ENCODE measurements at regions not wholly inside any gene's neighbourhood (a gene's known extent, or its start where the extent isn't known, plus 50 kb on each side); places are given as distances from the start of the nearest gene placed in this dataset.

GRCh38 chr6:108763931-108764579 lies 84.2 kb upstream of the ARMC2 start:
- peaks cover 19% of the 10 kb centered on the region for H3K27me3 Mint-ChIP-seq
- ATAC-seq (replicated peaks) = no peak
- H3K4me1 Mint-ChIP-seq = no peaks in the 10 kb centered on the region
- H3K9me3 Mint-ChIP-seq = no peaks in the 10 kb centered on the region
- no peak overlapping the region for H3K4me3 Mint-ChIP-seq
- no peaks in the 10 kb centered on the region for H3K36me3 Mint-ChIP-seq (ENCODE audit: low read depth)
- H3K27ac Mint-ChIP-seq = no peak overlapping the region

DNA sequence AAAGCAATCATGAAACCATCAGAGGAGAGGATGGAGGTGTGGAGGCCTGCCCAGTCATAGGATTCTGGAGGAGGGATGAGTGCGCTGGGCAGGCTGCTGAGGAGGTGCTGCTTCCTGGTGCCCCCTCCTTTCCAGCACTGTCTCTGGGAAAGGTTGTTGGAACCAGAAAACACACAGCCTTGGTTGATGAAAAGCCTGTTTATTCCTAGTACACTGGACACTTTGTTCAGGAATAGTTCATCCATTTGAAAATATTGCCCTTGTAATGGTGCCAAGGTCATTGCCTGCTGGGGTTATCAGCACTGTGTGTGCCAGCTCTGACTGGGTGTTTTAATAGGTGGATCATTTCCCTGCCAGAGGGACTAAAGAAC lies 83.7 kb upstream of the ARMC2 start:
- H3K36me3 Mint-ChIP-seq (ENCODE audit: low read depth) = no peaks in the 10 kb centered on the region
- no peak for ATAC-seq (replicated peaks)

GRCh38 chr6:108765495-108765894 lies 82.7 kb upstream of the ARMC2 start:
- Mint-ChIP-seq H3K4me1 (no peaks in the 10 kb centered on the region), H3K27me3 (peaks cover 19% of the 10 kb centered on the region), H3K4me3 (no peak overlapping the region), H3K36me3 (ENCODE audit: low read depth) (no peaks in the 10 kb centered on the region), H3K9me3 (no peaks in the 10 kb centered on the region), H3K27ac (no peak overlapping the region)
- ATAC-seq (replicated peaks) = no peak

More for the DNA sequence above, 83.7 kb upstream of the ARMC2 start:
- no peaks in the 10 kb centered on the region for H3K9me3 Mint-ChIP-seq
- H3K4me1 Mint-ChIP-seq = no peaks in the 10 kb centered on the region
- no peak overlapping the region for H3K4me3 Mint-ChIP-seq
- peaks cover 19% of the 10 kb centered on the region for H3K27me3 Mint-ChIP-seq
- H3K27ac Mint-ChIP-seq = no peak overlapping the region

DNA sequence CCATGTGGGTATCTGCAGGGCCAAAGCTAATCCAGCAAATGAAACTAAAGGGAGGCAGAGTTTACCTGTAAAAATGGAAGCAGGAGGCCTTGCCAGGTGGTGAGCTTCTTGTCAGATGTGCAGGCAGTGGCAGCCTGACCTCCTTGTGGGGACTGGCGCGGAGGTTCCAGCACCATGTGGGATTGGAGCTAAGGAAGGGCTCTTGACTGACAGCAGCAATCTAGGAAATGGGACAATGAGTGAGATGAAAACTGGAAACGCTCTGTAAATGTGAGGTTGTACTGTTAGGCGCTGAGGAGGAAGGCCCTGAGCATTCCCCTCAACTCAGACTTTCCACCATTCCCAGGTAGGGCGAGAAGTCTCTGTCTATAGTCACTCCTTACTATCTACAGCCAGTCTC lies 81.8 kb upstream of the ARMC2 start:
- Mint-ChIP-seq H3K27ac (no peak overlapping the region), H3K4me1 (no peaks in the 10 kb centered on the region), H3K9me3 (no peaks in the 10 kb centered on the region), H3K4me3 (no peak overlapping the region), H3K36me3 (ENCODE audit: low read depth) (no peaks in the 10 kb centered on the region), H3K27me3 (peaks cover 13% of the 10 kb centered on the region)
- no peak for ATAC-seq (replicated peaks)

DNA sequence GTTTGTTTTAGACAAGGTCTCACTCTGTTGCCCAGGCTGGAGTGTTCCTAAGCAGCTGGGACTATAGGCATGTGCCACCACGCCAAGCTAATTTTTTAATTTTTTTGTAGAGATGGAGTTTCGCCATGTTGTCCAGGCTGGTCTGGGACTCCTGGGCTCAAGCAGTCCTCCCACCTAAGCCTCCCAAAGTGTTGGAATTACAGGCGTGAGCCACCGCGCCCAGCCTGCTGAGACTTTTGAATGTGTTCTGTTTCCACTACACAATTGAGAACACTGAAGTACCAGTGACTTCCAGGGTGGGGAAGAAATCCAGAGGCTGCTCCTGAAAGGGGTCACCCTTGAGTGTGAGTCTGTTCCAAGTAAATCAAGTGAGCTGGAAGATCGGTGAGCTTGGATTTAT lies 81.3 kb upstream of the ARMC2 start:
- Mint-ChIP-seq H3K27me3 (peaks cover 12% of the 10 kb centered on the region), H3K9me3 (no peaks in the 10 kb centered on the region), H3K4me3 (no peak overlapping the region), H3K36me3 (ENCODE audit: low read depth) (no peaks in the 10 kb centered on the region), H3K4me1 (no peaks in the 10 kb centered on the region), H3K27ac (no peak overlapping the region)
- ATAC-seq (replicated peaks) = no peak

DNA sequence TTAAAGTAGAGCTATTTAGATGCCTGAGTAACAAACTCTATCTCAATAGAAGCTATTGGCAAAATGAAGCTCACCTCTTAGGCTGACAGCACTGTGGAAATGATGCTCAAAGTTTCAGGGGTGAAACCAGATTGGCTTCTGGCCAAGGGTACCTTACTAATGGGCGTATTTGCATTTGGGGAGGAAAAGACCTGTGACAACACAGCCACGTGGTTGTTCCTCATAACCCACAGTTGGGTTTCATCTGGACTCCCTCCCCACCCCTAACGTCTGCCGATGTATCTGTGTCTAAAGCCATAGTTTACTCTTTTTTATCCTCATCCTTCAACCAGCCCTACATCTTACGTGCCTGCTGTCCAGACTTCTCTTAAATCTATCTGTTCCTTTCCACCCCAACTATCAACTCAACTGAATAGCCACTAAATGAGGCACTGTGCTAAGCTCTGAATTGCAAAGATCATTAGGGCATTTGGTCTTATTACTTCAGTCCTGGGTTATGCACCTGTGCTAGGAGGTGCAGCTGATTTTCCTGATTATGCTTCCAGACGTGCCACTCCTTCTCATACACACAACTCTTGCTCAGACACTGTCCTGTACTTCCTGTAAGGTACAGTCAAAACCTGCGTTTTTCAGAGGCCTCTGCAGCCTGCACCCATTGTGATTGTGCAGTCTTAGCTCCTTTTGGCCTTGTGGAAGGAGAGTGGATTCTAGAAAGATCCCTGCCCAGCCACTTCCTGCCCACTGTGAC lies 80.6 kb upstream of the ARMC2 start:
- Mint-ChIP-seq H3K27ac (no peak overlapping the region), H3K4me1 (no peaks in the 10 kb centered on the region), H3K9me3 (no peaks in the 10 kb centered on the region), H3K27me3 (peaks cover 12% of the 10 kb centered on the region), H3K4me3 (no peak overlapping the region), H3K36me3 (ENCODE audit: low read depth) (no peaks in the 10 kb centered on the region)
- ATAC-seq (replicated peaks) = peak; percentile 32

GRCh38 chr6:108768166-108768555 lies 80.1 kb upstream of the ARMC2 start:
- no peaks in the 10 kb centered on the region for H3K36me3 Mint-ChIP-seq (ENCODE audit: low read depth)
- no peaks in the 10 kb centered on the region for H3K9me3 Mint-ChIP-seq
- no peak overlapping the region for H3K27ac Mint-ChIP-seq
- no peaks in the 10 kb centered on the region for H3K4me1 Mint-ChIP-seq
- peaks cover 10% of the 10 kb centered on the region for H3K27me3 Mint-ChIP-seq
- H3K4me3 Mint-ChIP-seq = no peak overlapping the region
- ATAC-seq (replicated peaks) = no peak

GRCh38 chr6:108768792-108769524 lies 79.3 kb upstream of the ARMC2 start:
- ATAC-seq (replicated peaks) = no peak
- H3K4me1 Mint-ChIP-seq = no peaks in the 10 kb centered on the region
- no peaks in the 10 kb centered on the region for H3K9me3 Mint-ChIP-seq
- H3K27me3 Mint-ChIP-seq = peaks cover 3% of the 10 kb centered on the region
- H3K27ac Mint-ChIP-seq = no peak overlapping the region
- no peak overlapping the region for H3K4me3 Mint-ChIP-seq
- H3K36me3 Mint-ChIP-seq (ENCODE audit: low read depth) = no peaks in the 10 kb centered on the region

DNA sequence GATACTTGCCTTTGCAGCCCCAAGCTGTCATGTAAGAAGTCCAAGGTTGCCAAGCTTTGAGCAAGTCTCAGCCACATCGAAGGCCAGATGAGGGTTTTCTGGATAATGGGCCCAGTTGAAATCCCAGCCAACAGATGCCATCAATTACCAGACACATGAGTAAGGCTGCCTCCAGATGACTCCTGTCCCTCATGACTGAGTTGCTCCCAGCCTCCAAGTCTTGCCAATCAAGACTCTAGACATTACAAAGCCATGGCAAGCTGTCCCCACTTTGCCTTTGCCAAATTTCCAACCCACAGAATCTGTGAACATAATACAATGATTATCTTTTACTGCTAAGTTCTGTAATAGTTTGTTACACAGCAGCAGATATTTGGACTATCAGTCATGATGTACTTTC lies 76.8 kb upstream of the ARMC2 start:
- no peaks in the 10 kb centered on the region for H3K4me1 Mint-ChIP-seq
- H3K27me3 Mint-ChIP-seq = no peaks in the 10 kb centered on the region
- no peak overlapping the region for H3K27ac Mint-ChIP-seq
- ATAC-seq (replicated peaks) = no peak
- no peaks in the 10 kb centered on the region for H3K9me3 Mint-ChIP-seq
- H3K36me3 Mint-ChIP-seq (ENCODE audit: low read depth) = no peaks in the 10 kb centered on the region
- H3K4me3 Mint-ChIP-seq = no peak overlapping the region

GRCh38 chr6:108774555-108774954 lies 73.7 kb upstream of the ARMC2 start:
- Mint-ChIP-seq H3K9me3 (no peaks in the 10 kb centered on the region), H3K27me3 (no peaks in the 10 kb centered on the region), H3K27ac (no peak overlapping the region), H3K36me3 (ENCODE audit: low read depth) (no peaks in the 10 kb centered on the region), H3K4me3 (no peak overlapping the region), H3K4me1 (no peaks in the 10 kb centered on the region)
- no peak for ATAC-seq (replicated peaks)

GRCh38 chr6:108777536-108777935 lies 70.7 kb upstream of the ARMC2 start:
- ATAC-seq (replicated peaks) = no peak
- H3K36me3 Mint-ChIP-seq (ENCODE audit: low read depth) = no peaks in the 10 kb centered on the region
- H3K27me3 Mint-ChIP-seq = no peaks in the 10 kb centered on the region
- H3K27ac Mint-ChIP-seq = no peak overlapping the region
- H3K9me3 Mint-ChIP-seq = no peaks in the 10 kb centered on the region
- peaks cover 4% of the 10 kb centered on the region for H3K4me1 Mint-ChIP-seq
- no peak overlapping the region for H3K4me3 Mint-ChIP-seq

- H3K4me1 Mint-ChIP-seq = peaks cover 7% of the 10 kb centered on the region
- H3K4me3 Mint-ChIP-seq = no peak overlapping the region
- no peaks in the 10 kb centered on the region for H3K27me3 Mint-ChIP-seq
- no peaks in the 10 kb centered on the region for H3K9me3 Mint-ChIP-seq
- no peak overlapping the region for H3K27ac Mint-ChIP-seq
- H3K36me3 Mint-ChIP-seq (ENCODE audit: low read depth) = no peaks in the 10 kb centered on the region
- no peak for ATAC-seq (replicated peaks)
Observed at GRCh38 chr6:108778421-108779186, 69.6 kb upstream of the ARMC2 start.

DNA sequence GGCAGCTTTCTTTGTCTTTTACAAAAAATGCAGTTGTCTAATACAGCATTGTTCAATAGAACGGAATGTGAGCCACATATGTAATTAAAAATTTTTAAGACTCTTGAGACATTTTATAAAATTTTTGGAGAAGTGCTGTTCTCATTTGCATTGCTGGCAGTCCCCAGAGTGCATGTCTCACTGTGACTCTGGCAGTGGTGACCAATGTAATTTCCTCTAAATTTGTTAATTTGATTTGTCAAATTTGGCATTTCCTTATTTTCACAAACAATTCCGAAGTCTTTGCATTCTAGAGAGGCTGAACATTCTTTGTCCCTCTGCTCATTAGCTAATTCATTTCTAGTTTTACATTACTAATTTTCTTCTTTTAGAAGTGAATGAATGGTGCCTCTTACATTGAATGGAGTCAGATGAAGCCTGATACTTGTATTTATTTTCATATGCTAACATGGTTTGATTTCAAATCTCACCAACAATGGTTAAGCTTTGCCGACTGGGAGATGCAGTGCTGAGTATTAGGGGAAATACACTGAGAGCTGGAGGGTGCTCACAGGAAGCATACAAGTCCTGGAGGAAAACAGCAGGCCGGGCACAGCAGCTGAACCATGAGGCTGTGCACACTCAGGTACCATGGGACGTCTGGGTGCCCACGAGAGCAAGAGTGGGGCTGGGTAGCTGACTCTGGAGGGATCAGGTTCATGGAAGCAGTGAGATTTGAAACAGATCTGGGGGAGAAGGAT lies 68.5 kb upstream of the ARMC2 start:
- Mint-ChIP-seq H3K4me3 (no peak overlapping the region), H3K36me3 (ENCODE audit: low read depth) (no peaks in the 10 kb centered on the region), H3K4me1 (peaks cover 7% of the 10 kb centered on the region), H3K9me3 (no peaks in the 10 kb centered on the region), H3K27me3 (no peaks in the 10 kb centered on the region), H3K27ac (no peak overlapping the region)
- no peak for ATAC-seq (replicated peaks)

DNA sequence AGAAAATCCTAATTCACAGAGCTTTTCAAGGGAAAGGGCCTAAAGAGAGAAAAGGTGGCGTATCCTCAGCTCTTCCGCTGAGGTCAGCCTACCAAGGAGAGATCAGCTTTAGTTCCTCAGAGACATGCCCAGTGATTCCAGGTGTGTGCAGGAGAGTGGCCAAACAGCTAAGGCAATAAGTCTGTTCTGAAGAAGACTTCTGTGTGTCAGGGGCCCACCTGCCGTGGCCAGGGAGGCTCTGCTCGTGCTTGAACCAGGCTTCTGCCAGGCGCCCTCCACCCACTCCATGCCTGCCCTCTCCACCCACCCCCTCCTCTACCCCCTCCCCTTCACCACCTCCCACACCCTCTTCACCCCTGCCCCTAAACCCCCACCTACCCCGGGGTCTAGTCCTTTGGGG lies 67.4 kb upstream of the ARMC2 start:
- no peaks in the 10 kb centered on the region for H3K9me3 Mint-ChIP-seq
- no peaks in the 10 kb centered on the region for H3K27me3 Mint-ChIP-seq
- no peak overlapping the region for H3K4me3 Mint-ChIP-seq
- H3K36me3 Mint-ChIP-seq (ENCODE audit: low read depth) = no peaks in the 10 kb centered on the region
- H3K27ac Mint-ChIP-seq = no peak overlapping the region
- peaks cover 7% of the 10 kb centered on the region for H3K4me1 Mint-ChIP-seq
- ATAC-seq (replicated peaks) = no peak
